SK-N-SH (cell line): ENCODE measurements at regions not wholly inside any gene's neighbourhood (a gene's known extent, or its start where the extent isn't known, plus 50 kb on each side); places are given as distances from the start of the nearest gene placed in this dataset.
"Not testable (repeated sequence)": the region's sequence is repeated elsewhere in the genome, so short reads cannot be mapped to it uniquely, and the experiment has no call there.

Experiments used
- CTCF ChIA-PET: fragments of 300-600, 350-600 bp; formaldehyde crosslinking; extraction: SDS; loops from one replicate; lab custom pipeline; 2021; lab: Yijun Ruan, JAX
- POLR2A ChIA-PET: fragments of 350-600 bp; sonication (Branson Sonifier 250); formaldehyde crosslinking; extraction: SDS; loops from one replicate; lab custom pipeline; 2020; ENCODE audit warnings: antibody characterized with exemption, inconsistent platforms; lab: Yijun Ruan, JAX
- DNase-seq: peaks from one replicate; pipeline ENCODE4 v3.0.0; 2012
- H2AFZ ChIP-seq: fragments of 200-600 bp; sonication (generic); 2 replicates; pipeline ENCODE4 v1.8.1; 2016; ENCODE audit warnings: antibody characterized with exemption, mild to moderate bottlenecking, low read depth
- H3F3A ChIP-seq: fragments of 200-600 bp; sonication (generic); replicated peaks from 2 replicates; pipeline ENCODE3; 2016; ENCODE audit warnings: antibody characterized with exemption, mild to moderate bottlenecking; ENCODE audit not compliant: insufficient read depth
- H3K27ac ChIP-seq, 2 experiments: fragments of 200-500 bp in 1 of 2; fragments of 200-600 bp in 1 of 2; sonication (Bioruptor generic) in 1 of 2; sonication (generic), shearing (Covaris generic) in 1 of 2; 2 replicates each; pipeline versions ENCODE4 v1.5.1 to v1.6.1; 2014 to 2016; ENCODE audit warnings: low read depth in 2 of 2, inconsistent platforms in 1 of 2, low read length in 1 of 2, mild to moderate bottlenecking in 1 of 2, mixed read lengths in 1 of 2
- H3K27me3 ChIP-seq: fragments of 200-600 bp; sonication (generic), shearing (Covaris generic); 2 replicates; pipeline ENCODE4 v1.6.1; 2016; ENCODE audit warnings: mixed run types; ENCODE audit not compliant: insufficient read depth
- H3K36me3 ChIP-seq, 2 experiments: fragments of 200-500 bp in 1 of 2; fragments of 200-600 bp in 1 of 2; sonication (Bioruptor generic) in 1 of 2; sonication (generic) in 1 of 2; replicated peaks in 1 of 2; 2 replicates each; pipeline versions ENCODE3 to v1.5.1; 2014 to 2016; ENCODE audit warnings: low read length in 1 of 2, mild to moderate bottlenecking in 1 of 2; ENCODE audit not compliant: insufficient read depth in 2 of 2, control insufficient read depth in 1 of 2
- H3K4me1 ChIP-seq, 2 experiments: fragments of 200-500 bp in 1 of 2; fragments of 200-600 bp in 1 of 2; sonication (Bioruptor generic) in 1 of 2; sonication (generic), shearing (Covaris generic) in 1 of 2; 2 replicates each; pipeline versions ENCODE4 v1.5.1 to v1.6.1; 2014 to 2016; ENCODE audit warnings: low read depth in 1 of 2, low read length in 1 of 2, mixed run types in 1 of 2; ENCODE audit not compliant: insufficient read depth in 2 of 2, control insufficient read depth in 1 of 2
- H3K4me2 ChIP-seq: fragments of 200-600 bp; sonication (generic), shearing (Covaris generic); 2 replicates; pipeline ENCODE4 v1.6.1; 2017; ENCODE audit warnings: mixed run types
- H3K4me3 ChIP-seq, 2 experiments: fragments of 200-500 bp in 1 of 2; fragments of 200-600 bp in 1 of 2; sonication (Bioruptor generic) in 1 of 2; sonication (generic), shearing (Covaris generic) in 1 of 2; 2 replicates each; pipeline versions ENCODE4 v1.5.1 to v1.8.1; 2014 to 2016; ENCODE audit warnings: low read depth in 2 of 2, inconsistent platforms in 1 of 2, low read length in 1 of 2, mild to moderate bottlenecking in 1 of 2, mixed read lengths in 1 of 2, moderate library complexity in 1 of 2
- H3K79me2 ChIP-seq: fragments of 200-600 bp; sonication (generic); 2 replicates; pipeline ENCODE4 v1.8.1; 2017; ENCODE audit warnings: mild to moderate bottlenecking; ENCODE audit not compliant: insufficient read depth
- H3K9ac ChIP-seq: fragments of 200-600 bp; sonication (generic); 2 replicates; pipeline ENCODE4 v1.6.1; 2017; ENCODE audit warnings: mixed run types
- H3K9me2 ChIP-seq: fragments of 200-600 bp; sonication (generic); 2 replicates; pipeline ENCODE4 v1.6.1; 2017; ENCODE audit warnings: mixed run types
- H3K9me3 ChIP-seq: fragments of 200-600 bp; sonication (generic); 2 replicates; pipeline ENCODE4 v1.6.1; 2017; ENCODE audit warnings: mixed run types, mild to moderate bottlenecking, moderate library complexity
- H4K20me1 ChIP-seq: fragments of 200-600 bp; sonication (generic); 2 replicates; pipeline ENCODE4 v1.6.1; 2017; ENCODE audit warnings: mild to moderate bottlenecking, mixed run types; ENCODE audit not compliant: insufficient read depth
- CTCF ChIP-seq: fragments of 200-600 bp; sonication (generic); IDR thresholded peaks from 2 replicates; pipeline ENCODE4 v1.6.1; 2017; ENCODE audit warnings: antibody characterized with exemption, mild to moderate bottlenecking, moderate library complexity
- ELF1 ChIP-seq: IDR thresholded peaks from 2 replicates; pipeline ENCODE4 v1.4.0; 2012
- EP300 ChIP-seq, 2 experiments: IDR thresholded peaks; 2 replicates each; pipeline versions ENCODE4 v1.4.0 to v1.6.1; 2012; ENCODE audit warnings: borderline replicate concordance in 1 of 2, low read depth in 1 of 2, low read length in 1 of 2
- EZH2phosphoT487 ChIP-seq: fragments of 200-600 bp; sonication (generic); IDR thresholded peaks from 2 replicates; pipeline ENCODE4 v1.6.1; 2017; ENCODE audit warnings: low read depth, mixed run types, mild to moderate bottlenecking, antibody characterized with exemption, moderate library complexity, borderline replicate concordance
- FOSL2 ChIP-seq: IDR thresholded peaks from 2 replicates; pipeline ENCODE4 v1.4.0; 2012; ENCODE audit warnings: low read depth, mild to moderate bottlenecking, moderate library complexity, borderline replicate concordance
- FOXJ3 ChIP-seq: sonication (generic); formaldehyde crosslinking; IDR thresholded peaks from 2 replicates; pipeline ENCODE4 v1.5.1; 2020; ENCODE audit warnings: mild to moderate bottlenecking, missing genetic modification reagents
- GABPA ChIP-seq: IDR thresholded peaks from 2 replicates; pipeline ENCODE4 v1.4.0; 2012; ENCODE audit warnings: low read depth, mild to moderate bottlenecking
- IRF3 ChIP-seq: fragments of 150-350 bp; IDR thresholded peaks from 2 replicates; pipeline ENCODE4 v1.6.1; 2016; ENCODE audit warnings: mild to moderate bottlenecking, low read depth, low read length
- JUND ChIP-seq: IDR thresholded peaks from 2 replicates; pipeline ENCODE4 v1.4.0; 2012
- NFIC ChIP-seq: IDR thresholded peaks from 2 replicates; pipeline ENCODE4 v1.4.0; 2012; ENCODE audit warnings: borderline replicate concordance
- PBX3 ChIP-seq: IDR thresholded peaks from 2 replicates; pipeline ENCODE4; 2012
- POLR2AphosphoS5 ChIP-seq: IDR thresholded peaks from 2 replicates; pipeline ENCODE4 v1.6.1; 2012; ENCODE audit warnings: low read depth, low read length
- RAD21 ChIP-seq: IDR thresholded peaks from 2 replicates; pipeline ENCODE4 v1.6.1; 2012; ENCODE audit warnings: mild to moderate bottlenecking, low read length
- RCOR1 ChIP-seq: fragments of 150-350 bp; IDR thresholded peaks from 2 replicates; pipeline ENCODE4 v1.6.1; 2017; ENCODE audit warnings: antibody characterized with exemption, low read length
- SIN3A ChIP-seq: IDR thresholded peaks from 2 replicates; pipeline ENCODE4 v1.6.1; 2012; ENCODE audit warnings: low read depth, mild to moderate bottlenecking, low read length, moderate library complexity, borderline replicate concordance
- SMC3 ChIP-seq: IDR thresholded peaks from 2 replicates; pipeline ENCODE4 v1.6.1; 2012; ENCODE audit warnings: low read depth, low read length, improper control_type of control experiment
- TAF1 ChIP-seq: IDR thresholded peaks from 2 replicates; pipeline ENCODE4 v1.6.1; 2012; ENCODE audit warnings: low read depth, mild to moderate bottlenecking, low read length, moderate library complexity, borderline replicate concordance
- TCF12 ChIP-seq: IDR thresholded peaks from 2 replicates; pipeline ENCODE4 v1.4.0; 2012
- TEAD4 ChIP-seq: IDR thresholded peaks from 2 replicates; pipeline ENCODE4 v1.4.0; 2012; ENCODE audit warnings: mild to moderate bottlenecking, borderline replicate concordance; ENCODE audit not compliant: insufficient read depth
- USF2 ChIP-seq: fragments of 150-350 bp; IDR thresholded peaks from 2 replicates; pipeline ENCODE4 v1.6.1; 2017; ENCODE audit warnings: antibody characterized with exemption, low read length, low read depth, borderline replicate concordance
- WGBS: methylation state at CpG from one replicate; pipeline ENCODE4 v1.1.6; 2017; ENCODE audit warnings: low lambda C conversion rate; 5-methylcytosine and 5-hydroxymethylcytosine counted together

- H3K9me2 ChIP-seq: no peaks in the 10 kb centered on the region
- CTCF ChIA-PET: no interaction called here
- no peak for DNase-seq
- H3K4me1 ChIP-seq: no peaks in the 10 kb centered on the region
- H4K20me1 ChIP-seq: no peaks in the 10 kb centered on the region
- no peaks in the 10 kb centered on the region for H3K36me3 ChIP-seq
- TF ChIP-seq TAF1 (no peak), EP300 (IDR thresholded peaks at IDR 0.05; ENCODE audit: borderline replicate concordance in 1 of 2, low read depth in 1 of 2, low read length in 1 of 2) (no peak), IRF3 (no peak), SIN3A (no peak), NFIC (no peak), TCF12 (no peak), USF2 (no peak), FOSL2 (no peak), FOXJ3 (CRISPR knock-in tag) (no peak), EZH2phosphoT487 (no peak), TEAD4 (no peak), ELF1 (no peak), POLR2AphosphoS5 (no peak), JUND (no peak), PBX3 (no peak), GABPA (no peak), CTCF (no peak), SMC3 (no peak), RCOR1 (no peak), RAD21 (no peak)
- TF ChIP-seq, all 33 proteins: peak for 0
- H2AFZ ChIP-seq: no peak overlapping the region
- WGBS: 67% methylated on average over 2 of the region's 2 CpGs
- POLR2A ChIA-PET: no interaction called here
- no peaks in the 10 kb centered on the region for H3K27me3 ChIP-seq
- no peak overlapping the region for H3K4me3 ChIP-seq
- H3F3A ChIP-seq: no peaks in the 10 kb centered on the region
- H3K27ac ChIP-seq: no peak overlapping the region
- H3K9me3 ChIP-seq: no peaks in the 10 kb centered on the region
- no peak overlapping the region for H3K9ac ChIP-seq
- no peak overlapping the region for H3K4me2 ChIP-seq
- no peaks in the 10 kb centered on the region for H3K79me2 ChIP-seq
Observed at GRCh38 chr5:82436291-82436690, 158.1 kb upstream of the RPS23 start.

- H3K36me3 ChIP-seq, H3K27me3 ChIP-seq, H3K9me3 ChIP-seq, CTCF ChIA-PET, DNase-seq, H3K79me2 ChIP-seq, H3F3A ChIP-seq, H4K20me1 ChIP-seq, H3K4me3 ChIP-seq, H3K4me1 ChIP-seq, H2AFZ ChIP-seq, POLR2A ChIA-PET, H3K9ac ChIP-seq, H3K9me2 ChIP-seq, H3K27ac ChIP-seq, H3K4me2 ChIP-seq: not testable (repeated sequence)
- 86% methylated on average over 32 of the region's 35 CpGs for WGBS
Observed at GRCh38 chr5:82434696-82435660, 156.8 kb upstream of the RPS23 start.
